GM12878 (cell line): ENCODE measurements at regions not wholly inside any gene's neighbourhood (a gene's known extent, or its start where the extent isn't known, plus 50 kb on each side); places are given as distances from the start of the nearest gene placed in this dataset.

ENCODE experiments used
- ATAC-seq: fragments of 200-7000 bp; cut with Tn5 transposase; 3 replicates; pipeline ENCODE4 v1.9.1; 2020; ENCODE audit warnings: mild to moderate bottlenecking, moderate library complexity
- BruUV-seq: library from RNA; stranded (reverse); fragments of 400-500 nt; replicated peaks from 2 replicates; lab custom pipeline; 2021; lab: Mats Ljungman, UMichigan
- CTCF ChIA-PET: fragments of 300-600 bp; sonication (Branson Sonifier 250); formaldehyde crosslinking; extraction: SDS; loops from one replicate; lab custom pipeline; 2021; ENCODE audit warnings: inconsistent platforms; lab: Yijun Ruan, JAX
- POLR2A ChIA-PET: fragments of 350-600 bp; formaldehyde crosslinking; extraction: SDS; loops from one replicate; lab custom pipeline; 2021; ENCODE audit warnings: inconsistent platforms; lab: Charles Lee
- RAD21 ChIA-PET: fragments of 300-600 bp; sonication (Branson Sonifier 250); formaldehyde crosslinking; loops from one replicate; lab custom pipeline; 2023; ENCODE audit warnings: antibody characterized with exemption; ENCODE audit not compliant: unreplicated experiment; lab: Charles Lee
- SMC1A ChIA-PET: fragments of 300-600 bp; sonication (Branson Sonifier 250); formaldehyde crosslinking; loops from one replicate; lab custom pipeline; 2023; ENCODE audit not compliant: unreplicated experiment, uncharacterized antibody; lab: Charles Lee
- DNase-seq: peaks from one replicate; pipeline ENCODE4 v3.0.0-alpha.2; 2011; ENCODE audit warnings: low read depth, low spot score
- FAIRE-seq: peaks from 3 replicates; lab custom pipeline; 2011; peaks lifted over from hg19 to GRCh38; lab: Jason Lieb, UNC
- H2AFZ ChIP-seq: 2 replicates; pipeline ENCODE4 v1.6.0; 2011; ENCODE audit warnings: low read depth, low read length, control low read depth; ENCODE audit not compliant: control insufficient read depth
- H3K27ac ChIP-seq: 2 replicates; pipeline ENCODE4 v1.5.1; 2011; ENCODE audit warnings: control low read depth; ENCODE audit not compliant: control insufficient read depth, insufficient read depth
- H3K27me3 ChIP-seq, 2 experiments: replicated peaks in 1 of 2; 2 replicates each; pipeline versions ENCODE4 v1.6.0 to v1.6.1; 2011; ENCODE audit warnings: low read length in 1 of 2; ENCODE audit not compliant: control insufficient read depth in 2 of 2, insufficient read depth in 2 of 2
- H3K36me3 ChIP-seq, 2 experiments: 2 replicates each; pipeline ENCODE4 v1.5.1; 2011; ENCODE audit warnings: low read length in 1 of 2; ENCODE audit not compliant: control insufficient read depth in 2 of 2, insufficient read depth in 2 of 2
- H3K4me1 ChIP-seq: 2 replicates; pipeline ENCODE4 v1.6.1; 2011; ENCODE audit warnings: mild to moderate bottlenecking, low read length, moderate library complexity, mixed read lengths; ENCODE audit not compliant: control insufficient read depth, insufficient read depth
- H3K4me2 ChIP-seq: 2 replicates; pipeline ENCODE4 v1.6.0; 2011; ENCODE audit warnings: control low read depth; ENCODE audit not compliant: control insufficient read depth, insufficient read depth
- H3K4me3 ChIP-seq: fragments of 200-600 bp; sonication (generic); 2 replicates; pipeline ENCODE4 v1.5.1; 2016
- H3K79me2 ChIP-seq: 2 replicates; pipeline ENCODE4 v1.6.0; 2011; ENCODE audit warnings: low read length; ENCODE audit not compliant: control insufficient read depth, insufficient read depth
- H3K9ac ChIP-seq: 2 replicates; pipeline ENCODE4 v1.8.0; 2011; ENCODE audit warnings: low read length, control low read depth, mixed read lengths; ENCODE audit not compliant: control insufficient read depth, insufficient read depth
- H3K9me3 ChIP-seq: replicated peaks from 3 replicates; pipeline ENCODE4 v1.5.1; 2011; ENCODE audit warnings: mild to moderate bottlenecking, low read length; ENCODE audit not compliant: control insufficient read depth, insufficient read depth
- H4K20me1 ChIP-seq: 2 replicates; pipeline ENCODE4 v1.6.0; 2011; ENCODE audit not compliant: control insufficient read depth, insufficient read depth
- BMI1 ChIP-seq: fragments of 450-650 bp; IDR thresholded peaks from 2 replicates; pipeline ENCODE4 v1.6.1; 2016; ENCODE audit warnings: mild to moderate bottlenecking, moderate library complexity, borderline replicate concordance
- ESRRA ChIP-seq: IDR thresholded peaks from 2 replicates; pipeline ENCODE4 v1.6.1; 2012; ENCODE audit warnings: mild to moderate bottlenecking, low read length, improper control_type of control experiment
- HDAC2 ChIP-seq: fragments of 200-600 bp; sonication (generic); IDR thresholded peaks from 2 replicates; pipeline ENCODE4 v1.6.1; 2017
- HDAC6 ChIP-seq: fragments of 200-600 bp; sonication (generic); IDR thresholded peaks from one replicate; pipeline ENCODE4 v1.8.0; 2017; ENCODE audit warnings: antibody characterized with exemption; ENCODE audit not compliant: unreplicated experiment
- MXI1 ChIP-seq: fragments of 150-350 bp; IDR thresholded peaks from 2 replicates; pipeline ENCODE4 v1.6.1; 2011; ENCODE audit warnings: low read depth, mild to moderate bottlenecking, inconsistent platforms, low read length, improper control_type of control experiment
- NR2C1 ChIP-seq: fragments of 450-650 bp; IDR thresholded peaks from 2 replicates; pipeline ENCODE4 v1.6.1; 2017; ENCODE audit warnings: antibody characterized with exemption, mild to moderate bottlenecking, moderate library complexity
- NRF1 ChIP-seq: conservative IDR thresholded peaks from 2 replicates; pipeline ENCODE4 v1.6.1; 2011; ENCODE audit warnings: mild to moderate bottlenecking, low read depth, low read length, improper control_type of control experiment
- TCF7 ChIP-seq: IDR thresholded peaks from 2 replicates; pipeline ENCODE4 v1.6.1; 2014; ENCODE audit warnings: antibody characterized with exemption, borderline replicate concordance
- YBX1 ChIP-seq: fragments of 450-650 bp; IDR thresholded peaks from 2 replicates; pipeline ENCODE4 v1.6.1; 2016; ENCODE audit warnings: antibody characterized with exemption
- ZSCAN29 ChIP-seq: fragments of 450-650 bp; IDR thresholded peaks from 2 replicates; pipeline ENCODE4 v1.6.1; 2017; ENCODE audit warnings: mild to moderate bottlenecking, moderate library complexity
- in situ Hi-C: fragments of 300-500 bp; cut with MboI; formaldehyde crosslinking; loops from 9 replicates; pipeline ENCODE4 v1.14.3; 2018; ENCODE audit warnings: mixed read lengths
- intact Hi-C: fragments of 100-400 bp; cut with micrococcal nuclease; formaldehyde crosslinking; loops from one replicate; pipeline ENCODE4 v1.14.2; 2022; ENCODE audit not compliant: unreplicated experiment
- TF ChIP-seq, protein P1 (sequence below): fragments of 450-650 bp; conservative IDR thresholded peaks from 2 replicates; pipeline ENCODE4 v1.6.1; 2017; ENCODE audit warnings: mild to moderate bottlenecking, moderate library complexity
- TF ChIP-seq, protein P2 (sequence below): fragments of 450-650 bp; formaldehyde crosslinking; IDR thresholded peaks from 2 replicates; pipeline ENCODE4 v1.5.0; 2022; ENCODE audit warnings: mild to moderate bottlenecking, missing genetic modification characterization
- TF ChIP-seq, protein P3 (sequence below): IDR thresholded peaks from 2 replicates; pipeline ENCODE4 v1.6.1; 2011; ENCODE audit warnings: borderline replicate concordance, low read depth, mild to moderate bottlenecking, moderate library complexity, mixed read lengths, low read length; ENCODE audit not compliant: insufficient read depth; ENCODE audit errors: extremely low read length
- TF ChIP-seq, protein P4 (sequence below): IDR thresholded peaks from 2 replicates; pipeline ENCODE4 v1.6.1; 2012; ENCODE audit warnings: low read depth, low read length, improper control_type of control experiment

DNA sequence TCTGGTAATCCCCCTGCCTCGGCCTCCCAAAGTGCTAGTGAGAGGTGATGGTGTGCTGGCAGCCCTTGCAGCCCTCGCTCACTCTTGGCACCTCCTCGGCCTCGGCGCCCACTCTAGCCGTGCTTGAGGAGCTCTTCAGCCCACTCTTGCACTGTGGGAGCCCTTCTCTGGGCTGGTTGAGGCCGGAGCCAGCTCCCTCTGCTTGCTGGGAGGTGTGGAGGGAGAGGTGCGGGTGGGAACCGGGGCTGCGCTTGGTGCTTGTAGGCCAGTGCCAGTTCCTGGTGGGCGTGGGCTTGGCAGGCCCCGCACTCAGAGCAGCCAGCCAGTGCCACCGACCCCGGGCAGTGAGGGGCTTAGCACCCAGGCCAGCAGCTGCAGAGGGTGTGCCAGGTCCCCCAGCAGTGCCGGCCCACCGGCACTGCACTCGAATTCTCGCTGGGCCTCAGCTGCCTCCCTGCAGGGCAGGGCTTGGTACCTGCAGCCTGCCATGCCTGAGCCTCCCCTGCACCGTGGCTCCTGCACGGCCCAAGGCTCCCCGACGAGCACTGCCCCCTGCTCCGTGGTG lies 189.0 kb upstream of the ASCC3 start (continued):
- TF ChIP-seq, protein P1, sequence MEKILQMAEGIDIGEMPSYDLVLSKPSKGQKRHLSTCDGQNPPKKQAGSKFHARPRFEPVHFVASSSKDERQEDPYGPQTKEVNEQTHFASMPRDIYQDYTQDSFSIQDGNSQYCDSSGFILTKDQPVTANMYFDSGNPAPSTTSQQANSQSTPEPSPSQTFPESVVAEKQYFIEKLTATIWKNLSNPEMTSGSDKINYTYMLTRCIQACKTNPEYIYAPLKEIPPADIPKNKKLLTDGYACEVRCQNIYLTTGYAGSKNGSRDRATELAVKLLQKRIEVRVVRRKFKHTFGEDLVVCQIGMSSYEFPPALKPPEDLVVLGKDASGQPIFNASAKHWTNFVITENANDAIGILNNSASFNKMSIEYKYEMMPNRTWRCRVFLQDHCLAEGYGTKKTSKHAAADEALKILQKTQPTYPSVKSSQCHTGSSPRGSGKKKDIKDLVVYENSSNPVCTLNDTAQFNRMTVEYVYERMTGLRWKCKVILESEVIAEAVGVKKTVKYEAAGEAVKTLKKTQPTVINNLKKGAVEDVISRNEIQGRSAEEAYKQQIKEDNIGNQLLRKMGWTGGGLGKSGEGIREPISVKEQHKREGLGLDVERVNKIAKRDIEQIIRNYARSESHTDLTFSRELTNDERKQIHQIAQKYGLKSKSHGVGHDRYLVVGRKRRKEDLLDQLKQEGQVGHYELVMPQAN: no peak
- TF ChIP-seq YBX1 (no peak), MXI1 (no peak), HDAC2 (no peak)
- TF ChIP-seq, protein P2, sequence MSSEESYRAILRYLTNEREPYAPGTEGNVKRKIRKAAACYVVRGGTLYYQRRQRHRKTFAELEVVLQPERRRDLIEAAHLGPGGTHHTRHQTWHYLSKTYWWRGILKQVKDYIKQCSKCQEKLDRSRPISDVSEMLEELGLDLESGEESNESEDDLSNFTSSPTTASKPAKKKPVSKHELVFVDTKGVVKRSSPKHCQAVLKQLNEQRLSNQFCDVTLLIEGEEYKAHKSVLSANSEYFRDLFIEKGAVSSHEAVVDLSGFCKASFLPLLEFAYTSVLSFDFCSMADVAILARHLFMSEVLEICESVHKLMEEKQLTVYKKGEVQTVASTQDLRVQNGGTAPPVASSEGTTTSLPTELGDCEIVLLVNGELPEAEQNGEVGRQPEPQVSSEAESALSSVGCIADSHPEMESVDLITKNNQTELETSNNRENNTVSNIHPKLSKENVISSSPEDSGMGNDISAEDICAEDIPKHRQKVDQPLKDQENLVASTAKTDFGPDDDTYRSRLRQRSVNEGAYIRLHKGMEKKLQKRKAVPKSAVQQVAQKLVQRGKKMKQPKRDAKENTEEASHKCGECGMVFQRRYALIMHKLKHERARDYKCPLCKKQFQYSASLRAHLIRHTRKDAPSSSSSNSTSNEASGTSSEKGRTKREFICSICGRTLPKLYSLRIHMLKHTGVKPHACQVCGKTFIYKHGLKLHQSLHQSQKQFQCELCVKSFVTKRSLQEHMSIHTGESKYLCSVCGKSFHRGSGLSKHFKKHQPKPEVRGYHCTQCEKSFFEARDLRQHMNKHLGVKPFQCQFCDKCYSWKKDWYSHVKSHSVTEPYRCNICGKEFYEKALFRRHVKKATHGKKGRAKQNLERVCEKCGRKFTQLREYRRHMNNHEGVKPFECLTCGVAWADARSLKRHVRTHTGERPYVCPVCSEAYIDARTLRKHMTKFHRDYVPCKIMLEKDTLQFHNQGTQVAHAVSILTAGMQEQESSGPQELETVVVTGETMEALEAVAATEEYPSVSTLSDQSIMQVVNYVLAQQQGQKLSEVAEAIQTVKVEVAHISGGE (CRISPR knock-in tag): no peak

DNA sequence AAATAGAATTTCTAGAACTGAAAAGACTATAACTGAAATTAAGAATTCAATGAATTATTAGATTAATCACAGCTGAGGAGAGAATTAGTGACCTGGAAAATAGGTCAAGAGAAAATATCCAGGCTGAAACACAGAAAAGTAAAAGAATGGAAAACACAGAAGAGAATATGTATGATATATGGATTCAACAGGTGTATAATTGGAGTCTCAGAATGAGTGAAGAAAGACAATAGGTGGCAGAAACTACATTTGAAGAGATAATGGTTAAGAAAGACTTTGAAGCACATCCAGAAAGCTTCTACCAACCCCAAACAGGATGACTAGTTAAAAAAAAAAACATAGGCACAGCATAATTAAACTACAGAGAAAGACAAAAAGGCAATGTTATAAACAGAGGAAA lies 196.2 kb upstream of the ASCC3 start:
- no TSS peak for BruUV-seq
- no peaks in the 10 kb centered on the region for H3K9me3 ChIP-seq
- no peak overlapping the region for H3K9ac ChIP-seq
- DNase-seq (no peak), ATAC-seq (no peak), FAIRE-seq (no peak)
- H2AFZ ChIP-seq: no peak overlapping the region
- no peak overlapping the region for H3K4me2 ChIP-seq
- no peaks in the 10 kb centered on the region for H3K36me3 ChIP-seq
- no peak overlapping the region for H3K4me3 ChIP-seq
- SMC1A ChIA-PET: no interaction called here
- H4K20me1 ChIP-seq: no peaks in the 10 kb centered on the region
- intact Hi-C loops: no loop called here
- no peaks in the 10 kb centered on the region for H3K27me3 ChIP-seq
- no peaks in the 10 kb centered on the region for H3K79me2 ChIP-seq
- RAD21 ChIA-PET: no interaction called here
- in situ Hi-C loops: no loop called here
- POLR2A ChIA-PET: no interaction called here
- H3K4me1 ChIP-seq: no peaks in the 10 kb centered on the region
- no peak overlapping the region for H3K27ac ChIP-seq
- CTCF ChIA-PET: no interaction called here
- TF ChIP-seq, protein P3, sequence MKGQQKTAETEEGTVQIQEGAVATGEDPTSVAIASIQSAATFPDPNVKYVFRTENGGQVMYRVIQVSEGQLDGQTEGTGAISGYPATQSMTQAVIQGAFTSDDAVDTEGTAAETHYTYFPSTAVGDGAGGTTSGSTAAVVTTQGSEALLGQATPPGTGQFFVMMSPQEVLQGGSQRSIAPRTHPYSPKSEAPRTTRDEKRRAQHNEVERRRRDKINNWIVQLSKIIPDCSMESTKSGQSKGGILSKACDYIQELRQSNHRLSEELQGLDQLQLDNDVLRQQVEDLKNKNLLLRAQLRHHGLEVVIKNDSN: no peak
- TF ChIP-seq HDAC6: no peak
- TF ChIP-seq, protein P2 (CRISPR knock-in tag): no peak
- TF ChIP-seq ESRRA: no peak
- no peak for TF ChIP-seq NR2C1
- TF ChIP-seq, protein P4, sequence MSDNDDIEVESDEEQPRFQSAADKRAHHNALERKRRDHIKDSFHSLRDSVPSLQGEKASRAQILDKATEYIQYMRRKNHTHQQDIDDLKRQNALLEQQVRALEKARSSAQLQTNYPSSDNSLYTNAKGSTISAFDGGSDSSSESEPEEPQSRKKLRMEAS: no peak
- TF ChIP-seq ZSCAN29: no peak
- TF ChIP-seq BMI1: no peak
- TF ChIP-seq NRF1: no peak
- no peak for TF ChIP-seq TCF7
